Neuron (in vitro differentiated cells): ENCODE measurements at regions not wholly inside any gene's neighbourhood (a gene's known extent, or its start where the extent isn't known, plus 50 kb on each side); places are given as distances from the start of the nearest gene placed in this dataset.

Source experiments
- H2AFZ ChIP-seq: one replicate; pipeline ENCODE4 v1.6.1; 2013; ENCODE audit warnings: low read depth, mild to moderate bottlenecking, inconsistent platforms, low read length, moderate library complexity
- H3K27me3 ChIP-seq: one replicate; pipeline ENCODE4 v1.6.1; 2013; ENCODE audit warnings: low read length; ENCODE audit not compliant: insufficient read depth
- H3K36me3 ChIP-seq: one replicate; pipeline ENCODE4 v1.6.1; 2013; ENCODE audit warnings: low read length; ENCODE audit not compliant: insufficient read depth
- H3K4me1 ChIP-seq: one replicate; pipeline ENCODE4 v1.6.1; 2013; ENCODE audit warnings: low read length; ENCODE audit not compliant: insufficient read depth
- H3K4me3 ChIP-seq: 2 replicates; pipeline ENCODE4 v1.5.1; 2013; ENCODE audit warnings: mild to moderate bottlenecking, low read length, moderate library complexity
- H3K9me3 ChIP-seq: one replicate; pipeline ENCODE4 v1.6.1; 2013; ENCODE audit warnings: low read length

DNA sequence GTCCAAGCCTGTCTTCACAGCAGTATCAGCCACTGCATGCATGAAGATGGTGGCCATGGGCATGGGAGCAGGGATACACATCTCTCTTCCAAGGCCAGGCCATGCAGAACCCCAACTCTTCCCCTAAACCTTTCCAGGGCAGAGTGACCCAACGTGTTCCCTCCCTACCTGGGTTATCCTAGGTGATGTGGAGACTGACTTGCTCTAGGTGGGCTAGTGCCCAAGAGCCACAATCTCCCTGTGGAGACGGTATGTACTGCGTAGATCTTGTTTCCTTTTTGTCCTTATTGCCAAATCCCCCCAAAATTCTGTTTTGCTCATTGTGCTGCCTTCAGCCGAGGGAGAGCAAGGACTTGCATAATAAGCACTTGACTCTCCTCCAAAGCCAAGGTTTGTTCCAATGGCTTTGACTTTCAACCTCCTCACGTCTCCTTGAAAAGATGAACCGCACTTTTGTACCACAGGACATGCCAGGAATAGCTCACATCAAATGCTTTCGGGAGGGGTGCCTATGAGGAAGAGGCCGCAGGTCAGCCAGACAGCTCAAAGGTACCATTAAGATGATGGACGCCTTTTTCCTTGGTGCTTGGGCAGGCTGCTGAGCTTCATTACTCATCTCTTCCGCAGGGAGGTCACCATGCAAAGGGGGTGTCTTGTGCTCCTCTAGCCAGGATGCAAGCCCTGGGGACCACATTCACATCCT is 76.2 kb upstream of the GLI2 start:
- Histone ChIP-seq H3K4me3 (no peak overlapping the region), H3K36me3 (no peaks in the 10 kb centered on the region), H2AFZ (no peak overlapping the region), H3K27me3 (peaks cover 23% of the 10 kb centered on the region), H3K4me1 (peaks cover 8% of the 10 kb centered on the region), H3K9me3 (no peaks in the 10 kb centered on the region)

GRCh38 chr2:120660056-120660694 is 75.5 kb upstream of the GLI2 start:
- no peaks in the 10 kb centered on the region for H3K9me3 ChIP-seq
- peaks cover 8% of the 10 kb centered on the region for H3K4me1 ChIP-seq
- no peaks in the 10 kb centered on the region for H3K36me3 ChIP-seq
- peaks cover 23% of the 10 kb centered on the region for H3K27me3 ChIP-seq
- H3K4me3 ChIP-seq = no peak overlapping the region
- H2AFZ ChIP-seq = no peak overlapping the region

GRCh38 chr2:120660771-120661459 is 74.8 kb upstream of the GLI2 start:
- Histone ChIP-seq H3K4me3 (no peak overlapping the region), H3K4me1 (peaks cover 8% of the 10 kb centered on the region), H3K9me3 (no peaks in the 10 kb centered on the region), H2AFZ (no peak overlapping the region), H3K36me3 (no peaks in the 10 kb centered on the region), H3K27me3 (peaks cover 23% of the 10 kb centered on the region)

GRCh38 chr2:120661551-120661950 is 74.1 kb upstream of the GLI2 start:
- Histone ChIP-seq H3K36me3 (no peaks in the 10 kb centered on the region), H2AFZ (no peak overlapping the region), H3K27me3 (peaks cover 23% of the 10 kb centered on the region), H3K4me1 (peaks cover 8% of the 10 kb centered on the region), H3K9me3 (no peaks in the 10 kb centered on the region), H3K4me3 (no peak overlapping the region)

DNA sequence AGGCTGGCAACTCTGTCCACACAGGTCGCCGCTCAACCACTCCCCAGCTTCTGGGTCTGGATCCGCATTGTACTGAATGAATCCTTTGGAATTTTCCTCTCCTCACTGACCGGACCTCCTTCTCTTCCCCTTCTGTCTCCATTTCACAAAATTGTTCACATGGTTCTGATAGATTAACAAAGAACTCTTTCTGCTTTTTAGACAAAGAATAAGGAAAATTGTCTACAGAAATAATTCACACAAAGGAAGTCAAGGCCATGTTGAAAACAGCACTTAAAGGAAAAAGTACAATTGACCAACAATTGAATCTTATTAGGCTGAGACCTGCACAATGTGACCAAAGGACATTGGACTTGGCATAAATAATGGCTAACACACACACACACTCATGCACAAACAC is 73.6 kb upstream of the GLI2 start:
- Histone ChIP-seq H2AFZ (no peak overlapping the region), H3K4me1 (peaks cover 8% of the 10 kb centered on the region), H3K27me3 (peaks cover 22% of the 10 kb centered on the region), H3K36me3 (no peaks in the 10 kb centered on the region), H3K4me3 (no peak overlapping the region), H3K9me3 (no peaks in the 10 kb centered on the region)

GRCh38 chr2:120662746-120663145 is 72.9 kb upstream of the GLI2 start:
- peaks cover 8% of the 10 kb centered on the region for H3K4me1 ChIP-seq
- H2AFZ ChIP-seq = no peak overlapping the region
- H3K9me3 ChIP-seq = no peaks in the 10 kb centered on the region
- H3K4me3 ChIP-seq = no peak overlapping the region
- H3K36me3 ChIP-seq = no peaks in the 10 kb centered on the region
- peaks cover 17% of the 10 kb centered on the region for H3K27me3 ChIP-seq

DNA sequence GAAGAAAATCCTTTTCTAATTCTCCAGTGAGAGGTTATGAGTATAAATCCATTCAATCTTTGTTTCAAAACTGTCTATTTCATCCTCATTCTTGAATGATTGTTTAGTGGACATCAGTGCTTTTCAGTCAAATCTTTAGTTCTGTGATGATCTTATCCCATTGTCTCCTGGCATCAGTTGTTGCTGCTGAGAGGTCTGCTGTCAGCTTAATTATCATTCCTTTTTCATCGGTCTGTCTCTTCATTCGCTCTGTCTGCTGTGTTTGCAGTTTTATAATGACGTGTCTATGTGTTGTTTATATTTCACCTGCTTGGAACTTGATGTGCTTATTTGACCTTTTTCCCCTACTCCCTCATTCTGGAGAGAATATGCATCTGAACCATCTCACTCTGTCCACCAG is 69.2 kb upstream of the GLI2 start:
- Histone ChIP-seq H3K36me3 (no peaks in the 10 kb centered on the region), H3K4me1 (peaks cover 3% of the 10 kb centered on the region), H2AFZ (no peak overlapping the region), H3K9me3 (no peaks in the 10 kb centered on the region), H3K4me3 (no peak overlapping the region), H3K27me3 (peaks cover 5% of the 10 kb centered on the region)

DNA sequence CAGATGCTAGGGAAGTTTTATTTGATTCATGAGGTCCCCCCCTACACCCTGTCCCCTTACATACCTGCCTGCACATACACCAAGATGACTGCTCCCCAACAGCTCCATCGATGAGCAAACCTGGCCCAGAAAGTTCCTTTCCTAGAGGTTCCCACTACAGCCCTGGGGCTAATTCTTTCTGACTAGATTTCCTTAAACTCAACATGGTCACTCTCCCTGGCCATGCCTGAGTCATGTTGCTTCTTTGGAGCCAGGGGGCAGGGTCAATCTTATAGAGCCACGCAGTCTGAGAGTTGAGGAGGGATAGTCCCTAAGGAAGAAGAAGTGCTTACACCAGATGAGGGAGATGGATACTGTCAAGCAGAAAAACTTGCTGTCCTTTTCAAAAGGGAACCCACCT is 67.7 kb upstream of the GLI2 start:
- Histone ChIP-seq H3K9me3 (no peaks in the 10 kb centered on the region), H3K27me3 (peaks cover 9% of the 10 kb centered on the region), H3K4me1 (no peaks in the 10 kb centered on the region)

DNA sequence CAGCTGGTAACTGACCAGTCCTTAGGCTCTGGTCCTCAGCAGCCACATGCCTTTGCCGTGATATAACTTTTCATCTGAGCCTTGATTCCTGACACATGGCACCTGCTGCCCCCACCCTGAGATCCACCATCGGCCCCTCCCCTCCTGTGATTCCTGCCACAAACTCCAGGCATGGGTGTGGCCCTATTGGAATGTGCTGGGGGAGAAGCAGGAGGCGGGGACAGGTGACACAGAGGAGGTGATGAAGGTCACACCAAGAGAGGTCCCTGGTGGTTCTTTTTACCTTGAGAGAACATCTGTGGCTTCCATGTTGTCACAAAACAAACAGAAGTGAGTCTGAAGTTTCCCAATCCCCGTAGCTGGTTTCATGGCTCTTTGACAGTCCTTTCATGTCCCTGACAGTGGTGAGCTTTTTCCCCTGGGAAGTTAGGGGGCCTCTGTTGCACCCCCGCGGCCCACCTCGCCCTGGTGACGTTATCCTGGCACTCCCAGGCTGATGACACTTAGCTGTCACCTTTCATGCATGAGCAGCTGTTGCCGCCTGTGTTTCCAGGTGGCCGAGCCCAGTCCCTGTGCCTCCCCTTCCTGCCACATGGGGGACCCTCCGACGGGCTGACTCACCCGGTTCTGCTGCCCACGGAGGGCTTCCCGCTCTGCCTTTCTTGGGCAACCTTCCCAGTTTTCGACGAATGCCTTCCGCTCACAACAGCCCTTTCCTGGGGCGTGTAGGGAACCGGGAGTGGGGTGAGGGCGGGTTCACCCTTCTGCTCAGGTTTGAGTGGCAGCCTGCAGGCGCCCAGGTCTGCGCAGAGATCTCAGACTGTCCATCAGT is 66.3 kb upstream of the GLI2 start:
- Histone ChIP-seq H2AFZ (no peak overlapping the region), H3K4me1 (no peaks in the 10 kb centered on the region), H3K9me3 (no peaks in the 10 kb centered on the region), H3K4me3 (no peak overlapping the region), H3K27me3 (peaks cover 23% of the 10 kb centered on the region), H3K36me3 (no peaks in the 10 kb centered on the region)

More for the DNA sequence above, 67.7 kb upstream of the GLI2 start:
- Histone ChIP-seq H3K4me3 (no peak overlapping the region), H2AFZ (no peak overlapping the region), H3K36me3 (no peaks in the 10 kb centered on the region)

DNA sequence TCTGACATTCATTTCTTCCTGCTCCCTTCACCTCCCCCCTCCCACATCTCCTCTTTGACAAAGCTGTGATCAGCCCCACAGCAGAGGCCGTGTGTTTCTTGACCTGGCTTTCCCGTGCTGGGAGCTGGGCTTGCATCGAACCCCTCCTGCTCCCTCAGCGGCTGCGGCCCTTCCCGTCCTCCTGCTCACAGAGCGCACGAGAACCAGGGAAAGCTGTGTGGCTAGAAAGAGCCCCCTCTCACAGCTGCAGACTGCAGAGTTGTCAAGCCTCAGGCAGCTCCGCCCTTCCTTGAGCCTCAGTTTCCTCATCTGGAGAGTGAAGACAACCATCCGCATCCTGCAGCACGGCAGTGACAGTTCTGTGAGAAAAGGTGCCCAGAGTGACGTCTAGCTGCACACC is 65.7 kb upstream of the GLI2 start:
- H3K4me1 ChIP-seq = no peaks in the 10 kb centered on the region
- H3K27me3 ChIP-seq = peaks cover 28% of the 10 kb centered on the region
- no peaks in the 10 kb centered on the region for H3K36me3 ChIP-seq
- no peaks in the 10 kb centered on the region for H3K9me3 ChIP-seq
- H3K4me3 ChIP-seq = no peak overlapping the region
- H2AFZ ChIP-seq = no peak overlapping the region

GRCh38 chr2:120670371-120670770 is 65.3 kb upstream of the GLI2 start:
- peaks cover 28% of the 10 kb centered on the region for H3K27me3 ChIP-seq
- H2AFZ ChIP-seq = no peak overlapping the region
- H3K36me3 ChIP-seq = no peaks in the 10 kb centered on the region
- H3K9me3 ChIP-seq = no peaks in the 10 kb centered on the region
- no peak overlapping the region for H3K4me3 ChIP-seq
- H3K4me1 ChIP-seq = no peaks in the 10 kb centered on the region

- H2AFZ ChIP-seq = no peak overlapping the region
- peaks cover 28% of the 10 kb centered on the region for H3K27me3 ChIP-seq
- H3K36me3 ChIP-seq = no peaks in the 10 kb centered on the region
- no peak overlapping the region for H3K4me3 ChIP-seq
- no peaks in the 10 kb centered on the region for H3K4me1 ChIP-seq
- no peaks in the 10 kb centered on the region for H3K9me3 ChIP-seq
Measured at GRCh38 chr2:120670771-120671480, 64.7 kb upstream of the GLI2 start.
